ENCODE measurements at regions not wholly inside any gene's neighbourhood (a gene's known extent, or its start where the extent isn't known, plus 50 kb on each side); places are given as distances from the start of the nearest gene placed in this dataset.

DNA sequence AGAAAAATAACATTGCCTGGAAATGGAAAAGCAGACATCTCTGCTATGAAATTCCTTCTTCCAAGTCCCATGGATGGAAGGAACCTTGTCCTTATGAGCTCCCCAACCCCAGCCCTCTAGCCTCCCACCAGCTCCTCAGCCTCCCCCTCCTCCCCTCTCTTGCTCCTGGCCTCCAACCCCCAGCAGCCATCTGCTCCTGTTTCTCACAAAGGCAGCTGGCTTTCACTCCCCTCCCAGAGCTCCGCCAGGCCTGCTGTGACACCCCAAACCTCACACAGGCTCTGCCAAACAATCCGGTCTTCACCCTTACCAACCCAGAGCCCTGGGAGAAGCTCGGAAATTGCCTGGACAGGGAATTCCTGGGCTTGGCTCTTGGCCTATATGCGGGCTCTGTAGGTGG, 69.2 kb downstream of the KLHDC7A start:
- TF ChIP-seq, protein P1, sequence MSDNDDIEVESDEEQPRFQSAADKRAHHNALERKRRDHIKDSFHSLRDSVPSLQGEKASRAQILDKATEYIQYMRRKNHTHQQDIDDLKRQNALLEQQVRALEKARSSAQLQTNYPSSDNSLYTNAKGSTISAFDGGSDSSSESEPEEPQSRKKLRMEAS (IDR thresholded peaks at IDR 0.05) = no peak
- TF ChIP-seq BHLHE40 (IDR thresholded peaks at IDR 0.05; ENCODE audit: low read depth, low read length) (no peak), RAD21 (conservative IDR thresholded peaks at IDR 0.05 in 1 of 2, IDR thresholded peaks at IDR 0.05 in 1 of 2) (no peak), MYC (IDR thresholded peaks at IDR 0.05; ENCODE audit: borderline replicate concordance, low read length) (no peak), EP300 (IDR thresholded peaks at IDR 0.05) (no peak), JUNB (IDR thresholded peaks at IDR 0.05) (no peak), FOSL2 (IDR thresholded peaks at IDR 0.05) (no peak), FOSL2 (CRISPR knock-in tag; IDR thresholded peaks at IDR 0.05) (no peak), SREBF2 (IDR thresholded peaks at IDR 0.05) (no peak), CEBPB (IDR thresholded peaks at IDR 0.05) (no peak), POLR2AphosphoS2 (conservative IDR thresholded peaks at IDR 0.05; ENCODE audit: low read length) (no peak)
- TF ChIP-seq, protein P2, sequence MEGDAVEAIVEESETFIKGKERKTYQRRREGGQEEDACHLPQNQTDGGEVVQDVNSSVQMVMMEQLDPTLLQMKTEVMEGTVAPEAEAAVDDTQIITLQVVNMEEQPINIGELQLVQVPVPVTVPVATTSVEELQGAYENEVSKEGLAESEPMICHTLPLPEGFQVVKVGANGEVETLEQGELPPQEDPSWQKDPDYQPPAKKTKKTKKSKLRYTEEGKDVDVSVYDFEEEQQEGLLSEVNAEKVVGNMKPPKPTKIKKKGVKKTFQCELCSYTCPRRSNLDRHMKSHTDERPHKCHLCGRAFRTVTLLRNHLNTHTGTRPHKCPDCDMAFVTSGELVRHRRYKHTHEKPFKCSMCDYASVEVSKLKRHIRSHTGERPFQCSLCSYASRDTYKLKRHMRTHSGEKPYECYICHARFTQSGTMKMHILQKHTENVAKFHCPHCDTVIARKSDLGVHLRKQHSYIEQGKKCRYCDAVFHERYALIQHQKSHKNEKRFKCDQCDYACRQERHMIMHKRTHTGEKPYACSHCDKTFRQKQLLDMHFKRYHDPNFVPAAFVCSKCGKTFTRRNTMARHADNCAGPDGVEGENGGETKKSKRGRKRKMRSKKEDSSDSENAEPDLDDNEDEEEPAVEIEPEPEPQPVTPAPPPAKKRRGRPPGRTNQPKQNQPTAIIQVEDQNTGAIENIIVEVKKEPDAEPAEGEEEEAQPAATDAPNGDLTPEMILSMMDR (IDR thresholded peaks at IDR 0.05) = no peak
- TF ChIP-seq, protein P3, sequence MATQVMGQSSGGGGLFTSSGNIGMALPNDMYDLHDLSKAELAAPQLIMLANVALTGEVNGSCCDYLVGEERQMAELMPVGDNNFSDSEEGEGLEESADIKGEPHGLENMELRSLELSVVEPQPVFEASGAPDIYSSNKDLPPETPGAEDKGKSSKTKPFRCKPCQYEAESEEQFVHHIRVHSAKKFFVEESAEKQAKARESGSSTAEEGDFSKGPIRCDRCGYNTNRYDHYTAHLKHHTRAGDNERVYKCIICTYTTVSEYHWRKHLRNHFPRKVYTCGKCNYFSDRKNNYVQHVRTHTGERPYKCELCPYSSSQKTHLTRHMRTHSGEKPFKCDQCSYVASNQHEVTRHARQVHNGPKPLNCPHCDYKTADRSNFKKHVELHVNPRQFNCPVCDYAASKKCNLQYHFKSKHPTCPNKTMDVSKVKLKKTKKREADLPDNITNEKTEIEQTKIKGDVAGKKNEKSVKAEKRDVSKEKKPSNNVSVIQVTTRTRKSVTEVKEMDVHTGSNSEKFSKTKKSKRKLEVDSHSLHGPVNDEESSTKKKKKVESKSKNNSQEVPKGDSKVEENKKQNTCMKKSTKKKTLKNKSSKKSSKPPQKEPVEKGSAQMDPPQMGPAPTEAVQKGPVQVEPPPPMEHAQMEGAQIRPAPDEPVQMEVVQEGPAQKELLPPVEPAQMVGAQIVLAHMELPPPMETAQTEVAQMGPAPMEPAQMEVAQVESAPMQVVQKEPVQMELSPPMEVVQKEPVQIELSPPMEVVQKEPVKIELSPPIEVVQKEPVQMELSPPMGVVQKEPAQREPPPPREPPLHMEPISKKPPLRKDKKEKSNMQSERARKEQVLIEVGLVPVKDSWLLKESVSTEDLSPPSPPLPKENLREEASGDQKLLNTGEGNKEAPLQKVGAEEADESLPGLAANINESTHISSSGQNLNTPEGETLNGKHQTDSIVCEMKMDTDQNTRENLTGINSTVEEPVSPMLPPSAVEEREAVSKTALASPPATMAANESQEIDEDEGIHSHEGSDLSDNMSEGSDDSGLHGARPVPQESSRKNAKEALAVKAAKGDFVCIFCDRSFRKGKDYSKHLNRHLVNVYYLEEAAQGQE (IDR thresholded peaks at IDR 0.05) = no peak

Data from A549 (cell line).